DND-41 (cell line): ENCODE measurements at regions not wholly inside any gene's neighbourhood (a gene's known extent, or its start where the extent isn't known, plus 50 kb on each side); places are given as distances from the start of the nearest gene placed in this dataset.

ENCODE experiments used
- ATAC-seq: fragments of 200-7000 bp; cut with Tn5 transposase; 3 replicates; pipeline ENCODE4 v1.9.1; 2021; ENCODE audit warnings: low read depth; ENCODE audit not compliant: insufficient read depth
- DNase-seq: peaks from one replicate; pipeline ENCODE4 v3.0.0-alpha.2; 2020
- H2AFZ ChIP-seq: 2 replicates; pipeline ENCODE4 v1.6.0; 2012; ENCODE audit warnings: low read depth, low read length
- H3K27ac ChIP-seq: 2 replicates; pipeline ENCODE4 v1.5.1; 2012; ENCODE audit warnings: low read length, inconsistent platforms
- H3K27me3 ChIP-seq: fragments of 200-600 bp; sonication (generic); 2 replicates; pipeline ENCODE4 v1.6.0; 2012; ENCODE audit warnings: low read length, mild to moderate bottlenecking, inconsistent platforms; ENCODE audit not compliant: insufficient read depth, poor library complexity
- H3K36me3 ChIP-seq: 2 replicates; pipeline ENCODE4 v1.5.1; 2012; ENCODE audit warnings: low read length, inconsistent platforms; ENCODE audit not compliant: insufficient read depth
- H3K4me1 ChIP-seq: 2 replicates; pipeline ENCODE4 v1.5.1; 2012; ENCODE audit warnings: mild to moderate bottlenecking, low read length; ENCODE audit not compliant: insufficient read depth
- H3K4me2 ChIP-seq: 2 replicates; pipeline ENCODE4 v1.6.0; 2012; ENCODE audit warnings: mild to moderate bottlenecking, moderate library complexity, low read length, inconsistent platforms; ENCODE audit not compliant: insufficient read depth
- H3K4me3 ChIP-seq, 2 experiments: fragments of 200-600 bp in 1 of 2; shearing (Covaris generic) in 1 of 2; 2 replicates each; pipeline ENCODE4 v1.5.1; 2012 to 2016; ENCODE audit warnings: inconsistent platforms in 2 of 2, low read length in 2 of 2, mild to moderate bottlenecking in 2 of 2, low read depth in 1 of 2, moderate library complexity in 1 of 2
- H3K79me2 ChIP-seq: 2 replicates; pipeline ENCODE4 v1.6.0; 2012; ENCODE audit warnings: low read length, inconsistent platforms; ENCODE audit not compliant: insufficient read depth
- H3K9ac ChIP-seq: 2 replicates; pipeline ENCODE4 v1.6.0; 2012; ENCODE audit warnings: low read depth, mild to moderate bottlenecking, inconsistent platforms, low read length, moderate library complexity
- H3K9me3 ChIP-seq: 2 replicates; pipeline ENCODE4 v1.5.1; 2012; ENCODE audit warnings: low read length, moderate library complexity, mild to moderate bottlenecking, inconsistent platforms; ENCODE audit not compliant: insufficient read depth, severe bottlenecking
- H4K20me1 ChIP-seq: 2 replicates; pipeline ENCODE4 v1.6.0; 2012; ENCODE audit warnings: low read length; ENCODE audit not compliant: insufficient read depth
- CTCF ChIP-seq: IDR thresholded peaks from 2 replicates; pipeline ENCODE4 v1.5.1; 2012; ENCODE audit warnings: borderline replicate concordance, low read length, moderate library complexity, mild to moderate bottlenecking; ENCODE audit not compliant: poor library complexity, severe bottlenecking; ENCODE audit errors: extremely low read depth
- EZH2 ChIP-seq: IDR thresholded peaks from 3 replicates; pipeline ENCODE4 v1.6.1; 2012; ENCODE audit warnings: borderline replicate concordance, low read depth, mild to moderate bottlenecking, moderate library complexity, low read length, inconsistent platforms; ENCODE audit not compliant: severe bottlenecking

GRCh38 chr9:79215821-79216220 lies 355.9 kb upstream of the TLE4 start:
- H3K9ac ChIP-seq: no peak overlapping the region
- no peak overlapping the region for H3K4me2 ChIP-seq
- DNase-seq (no peak), ATAC-seq (no peak)
- H3K9me3 ChIP-seq: no peaks in the 10 kb centered on the region
- no peak overlapping the region for H2AFZ ChIP-seq
- no peaks in the 10 kb centered on the region for H3K27me3 ChIP-seq
- H3K4me3 ChIP-seq: no peak overlapping the region
- H3K4me1 ChIP-seq: no peaks in the 10 kb centered on the region
- H3K27ac ChIP-seq: no peak overlapping the region
- no peaks in the 10 kb centered on the region for H3K36me3 ChIP-seq
- TF ChIP-seq EZH2 (no peak), CTCF (no peak)
- no peaks in the 10 kb centered on the region for H3K79me2 ChIP-seq
- no peaks in the 10 kb centered on the region for H4K20me1 ChIP-seq

DNA sequence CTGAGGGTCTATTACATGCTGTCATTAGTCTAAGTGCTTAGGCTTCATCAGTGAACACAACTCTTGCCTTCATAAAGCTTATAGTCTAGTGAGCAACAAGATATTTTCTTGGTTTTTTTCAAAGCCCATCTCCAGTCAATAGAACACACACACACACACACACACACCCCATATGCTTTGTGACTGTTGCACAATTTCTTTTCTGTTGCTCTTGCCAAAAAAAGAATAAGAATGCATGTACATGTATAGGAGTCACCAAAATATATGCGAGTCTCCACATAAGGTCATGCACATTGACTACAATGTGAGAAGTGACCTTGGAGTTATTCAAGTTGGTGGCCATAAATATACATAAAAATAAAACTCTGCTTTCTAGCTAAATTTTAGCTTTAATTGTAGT lies 351.5 kb upstream of the TLE4 start:
- DNase-seq (no peak), ATAC-seq (no peak)
- no peaks in the 10 kb centered on the region for H3K27me3 ChIP-seq
- TF ChIP-seq CTCF (no peak), EZH2 (no peak)
- no peaks in the 10 kb centered on the region for H3K9me3 ChIP-seq
- H3K79me2 ChIP-seq: no peaks in the 10 kb centered on the region
- H2AFZ ChIP-seq: no peak overlapping the region
- no peak overlapping the region for H3K4me3 ChIP-seq
- no peak overlapping the region for H3K9ac ChIP-seq
- no peak overlapping the region for H3K27ac ChIP-seq
- H4K20me1 ChIP-seq: no peaks in the 10 kb centered on the region
- H3K36me3 ChIP-seq: no peaks in the 10 kb centered on the region
- no peak overlapping the region for H3K4me2 ChIP-seq
- H3K4me1 ChIP-seq: no peaks in the 10 kb centered on the region

- Histone ChIP-seq H3K4me3 (no peak overlapping the region), H3K36me3 (no peaks in the 10 kb centered on the region), H3K27me3 (no peaks in the 10 kb centered on the region), H3K9ac (no peak overlapping the region), H3K27ac (no peak overlapping the region), H3K79me2 (no peaks in the 10 kb centered on the region), H4K20me1 (no peaks in the 10 kb centered on the region), H3K4me1 (no peaks in the 10 kb centered on the region), H3K9me3 (no peaks in the 10 kb centered on the region), H2AFZ (no peak overlapping the region), H3K4me2 (no peak overlapping the region)
- TF ChIP-seq CTCF (no peak), EZH2 (no peak)
- no peak for ATAC-seq
- DNase-seq: no peak
Measured at GRCh38 chr9:79220666-79221065, 351.1 kb upstream of the TLE4 start.

DNA sequence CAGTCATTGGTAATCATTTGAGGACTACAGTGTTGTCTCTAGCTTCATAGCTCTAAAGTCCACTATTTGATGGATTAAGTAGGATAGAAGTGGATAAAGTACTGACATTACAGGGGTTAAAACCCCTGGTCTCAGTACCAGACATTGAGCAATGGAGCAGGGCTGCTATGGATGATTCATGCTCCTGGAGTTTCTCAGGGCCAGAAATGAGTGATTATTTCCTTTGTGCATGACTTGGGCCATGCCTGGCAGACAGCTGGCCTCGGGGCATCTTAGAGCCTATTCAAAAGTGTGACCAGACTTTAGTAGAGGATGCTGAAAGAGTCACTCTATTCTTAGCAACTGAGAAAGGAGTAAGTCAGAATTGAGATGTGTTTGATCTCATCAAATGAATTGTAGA lies 350.7 kb upstream of the TLE4 start:
- no peak overlapping the region for H3K9ac ChIP-seq

More for the DNA sequence above, 350.7 kb upstream of the TLE4 start:
- DNase-seq: no peak
- no peak overlapping the region for H3K4me2 ChIP-seq
- ATAC-seq: no peak
- no peaks in the 10 kb centered on the region for H3K4me1 ChIP-seq
- TF ChIP-seq CTCF: no peak
- TF ChIP-seq EZH2: no peak
- H2AFZ ChIP-seq: no peak overlapping the region
- H3K27me3 ChIP-seq: no peaks in the 10 kb centered on the region
- no peaks in the 10 kb centered on the region for H4K20me1 ChIP-seq
- H3K79me2 ChIP-seq: no peaks in the 10 kb centered on the region
- H3K4me3 ChIP-seq: no peak overlapping the region
- no peaks in the 10 kb centered on the region for H3K9me3 ChIP-seq
- H3K27ac ChIP-seq: no peak overlapping the region
- no peaks in the 10 kb centered on the region for H3K36me3 ChIP-seq
